Stimulated activated CD4-positive, alpha-beta T cell treated with anti-CD3 and anti-CD28 coated beads, Interleukin-1b, Interleukin-23, amount 100 ng/mL, for 48 hours (primary cell): ENCODE measurements at regions not wholly inside any gene's neighbourhood (a gene's known extent, or its start where the extent isn't known, plus 50 kb on each side); places are given as distances from the start of the nearest gene placed in this dataset.
"Not testable (repeated sequence)": the region's sequence is repeated elsewhere in the genome, so short reads cannot be mapped to it uniquely, and the experiment has no call there.

Experiments used
- DNase-seq: peaks from one replicate; pipeline ENCODE4 v3.0.0-alpha.2; 2020

- DNase-seq, result no peak
These were observed 142.9 kb upstream of the ITGB1 start for GRCh38 chr10:33100781-33101391.

DNA sequence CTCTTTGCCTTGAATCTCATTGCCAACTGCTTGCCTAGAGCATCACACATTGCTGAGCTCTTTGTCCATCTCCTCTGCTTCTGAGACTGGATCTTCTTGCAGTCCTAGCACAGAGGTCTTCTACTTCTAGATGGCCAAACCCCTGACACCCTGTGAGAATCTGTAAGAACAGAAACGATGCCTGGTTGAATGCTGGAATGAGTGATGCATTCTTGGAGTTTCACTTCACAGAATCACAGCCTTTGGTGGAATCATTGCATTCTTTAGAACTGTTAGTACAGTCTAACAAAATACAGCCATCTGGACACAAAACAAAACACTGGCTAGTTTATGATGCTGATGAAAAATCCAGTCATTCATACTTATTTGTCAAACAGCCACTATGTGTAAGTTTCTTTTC is 141.7 kb upstream of the ITGB1 start:
- no peak for DNase-seq

- no peak for DNase-seq
These were observed 141.1 kb upstream of the ITGB1 start for GRCh38 chr10:33098951-33099663.

DNA sequence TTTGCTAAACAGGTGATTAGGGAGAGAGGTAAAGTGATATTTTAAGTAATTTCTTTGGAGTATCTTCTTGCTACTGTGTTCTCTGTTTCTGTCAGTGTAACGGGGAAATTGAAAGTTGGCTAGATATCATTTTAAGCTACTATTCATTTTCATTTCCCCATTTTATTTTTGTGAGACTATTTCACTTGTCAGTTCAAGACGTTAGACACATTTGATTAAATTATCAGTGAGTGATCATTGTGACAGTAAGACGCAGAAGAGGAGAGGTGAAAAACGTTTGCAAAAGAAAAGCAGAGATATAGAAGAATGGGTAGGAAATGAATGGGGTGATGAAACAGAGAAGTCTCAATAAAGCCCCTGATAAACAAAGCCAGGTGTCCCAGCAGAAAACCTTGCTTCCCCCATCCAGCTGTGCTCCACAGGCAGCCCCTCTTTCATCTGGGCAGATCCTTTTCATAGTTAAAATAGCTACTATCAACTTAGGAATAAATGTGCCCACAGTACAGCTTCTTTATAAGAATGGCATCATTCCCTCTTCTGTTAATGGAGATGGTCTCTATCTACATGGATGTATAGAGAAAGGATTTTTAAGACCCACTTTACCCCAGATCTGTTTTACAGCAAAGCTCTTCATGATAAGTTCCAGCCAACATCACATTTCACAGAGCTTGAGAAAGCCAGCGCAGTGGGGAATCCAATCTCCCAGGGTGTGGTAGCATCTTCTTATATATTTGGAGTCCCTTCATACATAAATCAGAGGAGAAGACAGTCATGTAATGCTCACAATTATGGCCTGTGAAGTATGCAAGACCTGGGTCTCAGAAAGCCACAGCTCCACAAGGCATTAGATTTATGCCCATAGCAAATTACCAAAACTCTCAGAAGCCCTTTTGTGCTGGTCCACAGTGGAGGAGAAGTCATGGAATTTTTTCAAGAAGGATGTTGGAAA is 138.1 kb upstream of the ITGB1 start:
- no peak for DNase-seq

DNA sequence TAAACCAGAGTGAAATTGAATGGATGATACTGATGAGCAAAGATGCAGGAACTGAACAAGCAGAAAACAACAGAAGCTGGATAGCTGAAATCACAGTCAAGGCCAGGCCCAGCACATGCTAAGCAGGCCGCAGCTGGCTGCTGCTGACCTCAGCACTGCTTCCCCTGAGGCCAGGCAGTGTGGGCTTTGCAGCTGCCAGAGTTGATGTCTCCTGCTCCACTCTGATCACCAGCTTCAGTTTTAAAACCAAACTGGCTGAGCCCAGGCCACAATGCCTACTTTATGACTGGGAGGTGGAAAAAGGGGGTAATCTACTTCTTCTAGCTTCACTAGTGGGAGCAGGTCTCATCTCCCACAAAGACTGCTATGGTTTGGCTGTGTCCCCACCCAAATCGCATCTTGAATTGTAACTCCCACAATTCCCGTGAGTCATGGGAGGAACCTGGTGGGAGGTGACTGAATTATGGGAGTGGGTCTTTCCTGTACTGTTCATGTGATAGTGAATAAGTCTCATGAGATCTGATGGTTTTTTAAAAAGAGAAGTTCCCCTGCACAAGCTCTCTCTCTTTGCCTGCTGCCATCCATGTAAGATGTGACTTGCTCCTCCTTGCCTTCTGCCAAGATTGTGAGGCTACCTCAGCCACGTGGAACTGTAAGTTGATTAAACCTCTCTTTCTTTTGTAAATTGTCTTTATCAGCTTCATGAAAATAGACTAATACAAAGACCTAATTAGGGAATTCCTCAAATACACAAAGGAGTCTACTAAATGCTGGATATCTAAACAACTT is 136.4 kb upstream of the ITGB1 start:
- no peak for DNase-seq

GRCh38 chr10:33093362-33093761 is 135.3 kb upstream of the ITGB1 start:
- DNase-seq, result no peak

GRCh38 chr10:33092596-33092995 is 134.6 kb upstream of the ITGB1 start:
- DNase-seq, result no peak

DNA sequence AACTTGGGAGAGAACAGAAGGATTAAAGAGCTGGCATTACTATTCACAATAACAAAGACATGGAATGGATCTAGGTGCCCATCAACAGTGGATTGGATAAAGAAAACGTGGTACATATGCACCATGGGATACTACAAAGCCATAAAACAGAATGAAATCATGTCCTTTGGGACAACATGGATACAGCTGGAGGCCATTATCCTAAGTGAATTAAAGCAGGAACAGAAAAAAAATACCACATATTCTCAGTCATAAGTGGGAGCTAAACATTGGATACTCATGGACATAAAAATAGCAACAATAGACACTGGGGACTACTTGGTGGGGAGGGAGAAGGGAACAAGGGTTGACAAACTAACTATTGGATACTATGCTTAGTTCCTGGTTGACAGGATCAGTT is 133.2 kb upstream of the ITGB1 start:
- DNase-seq, result no peak

DNA sequence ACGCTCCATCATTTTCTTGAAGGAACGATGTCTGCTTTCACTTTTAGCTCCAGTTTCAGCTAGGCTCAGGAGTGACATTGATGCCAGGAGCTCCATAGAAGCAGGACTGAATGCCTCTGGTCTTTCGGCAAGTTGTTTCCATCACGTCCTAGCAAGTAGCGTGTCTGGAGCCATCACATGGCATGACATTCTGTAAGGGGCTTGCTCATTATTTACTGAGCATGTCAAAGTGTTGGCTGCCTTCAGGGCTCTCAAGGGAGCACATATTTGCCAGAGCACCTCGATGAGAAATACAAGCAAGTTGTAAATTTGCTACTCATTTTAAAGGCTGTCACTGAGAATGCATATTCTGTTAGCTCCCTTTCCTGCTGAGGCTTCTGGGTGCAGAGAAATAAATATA is 131.0 kb upstream of the ITGB1 start:
- DNase-seq, result no peak

DNA sequence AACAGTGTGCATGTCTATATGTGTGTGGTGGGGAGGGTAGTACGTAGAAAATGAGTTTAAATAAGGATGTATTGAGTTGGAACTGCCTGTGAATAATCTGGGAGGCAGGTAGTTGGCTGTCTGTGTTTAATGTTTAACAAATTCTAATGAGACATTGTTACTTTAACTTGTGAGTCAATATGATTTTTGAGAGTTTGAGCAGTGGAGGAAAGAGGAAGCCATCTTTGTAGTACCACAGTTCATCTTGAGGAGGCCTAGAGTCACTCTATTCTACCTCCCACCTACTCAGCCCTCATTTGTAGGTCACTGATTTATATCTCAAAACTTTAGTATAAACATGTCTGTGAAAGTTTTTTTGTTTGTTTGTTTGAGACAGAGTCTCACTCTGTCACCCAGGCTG is 129.9 kb upstream of the ITGB1 start:
- no peak for DNase-seq

GRCh38 chr10:33087152-33087551 is 129.1 kb upstream of the ITGB1 start:
- no peak for DNase-seq

GRCh38 chr10:33086100-33086499 is 128.1 kb upstream of the ITGB1 start:
- DNase-seq, result no peak

DNA sequence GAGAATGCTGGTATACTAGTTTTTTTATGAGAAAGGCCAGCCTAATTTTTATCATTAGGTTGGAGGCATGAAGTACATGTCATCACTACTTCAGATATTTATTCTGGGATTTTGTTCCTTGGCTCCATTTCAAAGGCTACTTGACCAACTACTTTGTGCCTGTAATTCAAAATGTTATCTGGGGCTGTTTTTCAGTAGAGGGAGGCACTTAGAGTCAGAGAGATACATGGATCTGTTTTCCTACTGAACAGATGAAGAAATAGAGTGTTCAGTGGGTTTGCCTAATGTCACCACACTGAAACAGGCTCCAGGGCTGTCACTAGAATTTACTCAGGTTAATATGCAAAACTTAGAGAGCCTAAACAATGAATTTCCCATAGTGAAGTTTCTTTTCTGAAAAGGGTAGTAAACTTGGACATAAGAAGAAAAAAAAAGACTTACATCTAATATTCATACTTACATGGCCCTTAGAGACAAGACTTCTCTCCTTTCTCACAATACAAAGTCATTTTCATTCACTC is 127.3 kb upstream of the ITGB1 start:
- DNase-seq, result no peak

GRCh38 chr10:33084453-33084852 is 126.4 kb upstream of the ITGB1 start:
- DNase-seq, result no peak

- no peak for DNase-seq
These were observed 124.4 kb upstream of the ITGB1 start for GRCh38 chr10:33082373-33082895.

DNA sequence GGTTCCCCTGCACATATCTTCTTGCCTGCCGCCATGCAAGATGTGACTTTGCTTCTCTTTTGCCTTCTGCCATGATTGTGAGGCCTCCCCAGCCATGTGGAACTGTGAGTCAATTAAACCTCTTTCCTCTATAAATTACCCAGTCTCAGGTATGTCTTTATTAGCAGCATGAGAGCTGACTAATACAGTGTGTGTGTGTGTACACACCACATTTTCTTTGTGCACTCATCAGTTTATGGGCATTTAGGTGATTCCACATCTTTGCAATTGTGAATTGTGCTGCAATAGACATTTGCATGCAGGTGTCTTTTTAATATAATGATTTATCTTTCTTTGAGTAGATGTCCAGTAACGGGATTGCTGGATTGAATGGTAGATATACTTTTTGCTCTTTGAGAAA is 122.4 kb upstream of the ITGB1 start:
- DNase-seq, result not testable (repeated sequence)

GRCh38 chr10:33074443-33074842 is 116.4 kb upstream of the ITGB1 start:
- no peak for DNase-seq

DNA sequence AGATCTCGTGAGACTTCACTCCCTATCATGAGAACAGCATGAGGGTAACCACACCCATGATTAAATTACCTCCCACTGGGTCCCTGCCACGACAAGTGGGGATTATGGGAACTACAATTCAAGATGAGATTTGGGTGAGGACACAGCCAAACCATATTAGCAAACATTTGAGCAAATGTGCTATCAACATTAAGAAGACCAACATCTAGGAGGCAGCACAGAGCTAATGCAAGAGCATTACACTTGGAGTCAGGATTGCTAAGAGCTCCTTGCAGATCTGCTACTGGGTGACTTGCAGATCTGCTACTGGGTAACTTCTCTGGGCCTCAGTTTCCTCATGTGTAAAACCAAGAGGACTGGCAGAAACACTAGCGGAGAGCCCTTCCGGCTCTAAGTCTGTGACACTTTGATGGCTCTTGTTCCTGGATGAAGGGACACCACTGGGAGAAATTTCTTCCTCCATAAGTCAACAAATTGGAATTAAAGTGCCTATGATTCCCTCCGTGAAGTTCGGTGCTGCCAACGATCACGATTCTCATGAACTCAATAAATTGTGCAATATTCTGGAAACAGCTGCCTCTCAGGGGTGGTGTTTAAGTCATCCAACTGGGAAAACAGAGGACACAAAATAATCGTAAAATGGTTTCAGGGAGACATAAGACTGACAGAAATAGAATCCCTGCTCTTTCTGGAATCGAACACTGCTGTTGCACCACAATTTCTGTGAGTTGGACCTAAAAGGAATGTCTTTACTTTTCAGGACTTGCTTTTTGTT is 115.8 kb upstream of the ITGB1 start:
- DNase-seq, result no peak

- DNase-seq, result no peak
These were observed 113.8 kb upstream of the ITGB1 start for GRCh38 chr10:33071857-33072256.

DNA sequence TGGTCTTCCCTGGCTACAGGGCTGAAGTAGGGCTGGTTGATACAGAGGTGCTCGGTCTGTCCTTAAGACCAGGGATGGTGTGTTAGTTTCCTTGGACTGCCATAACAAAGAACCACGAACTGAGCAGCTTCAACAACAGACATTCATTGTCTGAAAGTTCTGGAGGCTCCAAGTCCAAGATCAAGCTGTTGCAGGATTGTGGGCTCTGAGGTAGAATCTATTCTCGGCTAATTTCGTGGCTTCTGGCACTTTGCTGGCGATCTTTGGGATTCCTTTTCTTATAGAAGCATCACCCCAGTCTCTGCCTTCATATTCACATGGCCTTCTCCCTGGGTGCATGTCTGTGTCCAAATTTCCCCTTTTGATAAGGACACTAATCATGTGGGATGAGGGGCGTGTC is 112.1 kb upstream of the ITGB1 start:
- no peak for DNase-seq

- no peak for DNase-seq
These were observed 109.9 kb upstream of the ITGB1 start for GRCh38 chr10:33067917-33068316.

- no peak for DNase-seq
These were observed 109.5 kb upstream of the ITGB1 start for GRCh38 chr10:33067481-33067880.
